HG02623 (cell line): ENCODE measurements at regions not wholly inside any gene's neighbourhood (a gene's known extent, or its start where the extent isn't known, plus 50 kb on each side); places are given as distances from the start of the nearest gene placed in this dataset.

ENCODE experiments used
- ATAC-seq: cut with Tn5 transposase; IDR thresholded peaks from one replicate; pipeline ENCODE4 v1.9.1; 2021; ENCODE audit warnings: moderate library complexity; ENCODE audit not compliant: unreplicated experiment

GRCh38 chr12:23428758-23429157, 520.7 kb downstream of the SOX5 start:
- ATAC-seq = no peak

- no peak for ATAC-seq
Observed at GRCh38 chr12:23431006-23431405, 518.5 kb downstream of the SOX5 start.

DNA sequence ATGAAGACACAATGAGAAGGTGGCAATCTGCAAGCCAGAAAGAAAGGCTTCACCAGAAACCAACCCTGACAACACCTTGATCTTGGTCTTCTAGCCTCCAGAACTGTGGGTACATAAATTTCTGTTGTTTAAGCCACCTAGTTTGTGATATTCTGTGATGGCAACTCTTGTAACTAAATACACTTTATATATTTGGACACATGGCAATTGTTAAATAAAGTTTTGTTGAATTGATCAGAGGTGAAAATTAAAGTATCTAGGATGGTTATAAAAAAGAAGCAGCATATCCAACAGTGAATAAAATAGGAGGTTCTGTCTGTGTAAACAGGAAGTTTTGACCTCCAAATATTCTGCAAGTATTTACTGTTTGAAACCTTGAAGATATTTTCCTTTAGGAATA, 516.3 kb downstream of the SOX5 start:
- no peak for ATAC-seq

DNA sequence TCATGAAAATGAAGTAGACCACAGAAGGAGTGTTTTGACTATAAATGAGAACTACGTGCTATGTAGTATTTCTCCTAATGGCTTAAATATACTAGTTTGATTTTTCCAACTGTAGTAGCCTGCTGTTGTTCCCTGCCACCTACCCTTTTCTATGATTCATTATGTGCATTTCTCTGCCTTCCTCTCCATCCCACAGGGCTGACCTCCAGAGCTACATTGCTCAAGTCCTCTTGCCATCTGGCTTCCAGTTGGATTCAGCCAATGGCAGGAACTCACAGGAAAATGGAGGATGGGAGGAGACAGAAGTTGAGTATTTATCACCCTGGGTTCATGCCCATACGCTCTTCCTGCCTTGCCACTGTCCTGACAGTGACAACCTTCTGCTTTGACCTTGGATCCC, 515.3 kb downstream of the SOX5 start:
- no peak for ATAC-seq

DNA sequence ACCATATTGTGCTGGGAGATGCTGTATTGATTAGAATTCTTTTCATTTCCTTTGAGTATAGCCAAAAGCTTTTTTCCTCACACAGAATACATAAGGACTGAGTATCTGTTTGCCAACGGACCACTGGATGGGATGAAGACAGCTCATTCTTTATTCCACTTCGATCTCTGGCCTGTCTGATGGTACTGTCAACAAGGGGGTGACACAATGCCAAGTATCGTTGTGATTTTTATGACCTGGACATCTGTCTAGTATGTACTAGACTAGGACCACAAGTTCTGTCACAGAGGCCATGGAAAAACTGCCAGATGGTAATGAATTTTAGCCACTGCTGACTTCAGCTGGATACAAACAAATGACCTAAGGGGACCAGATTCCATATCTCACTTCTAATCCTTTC, 502.7 kb downstream of the SOX5 start:
- ATAC-seq = no peak

DNA sequence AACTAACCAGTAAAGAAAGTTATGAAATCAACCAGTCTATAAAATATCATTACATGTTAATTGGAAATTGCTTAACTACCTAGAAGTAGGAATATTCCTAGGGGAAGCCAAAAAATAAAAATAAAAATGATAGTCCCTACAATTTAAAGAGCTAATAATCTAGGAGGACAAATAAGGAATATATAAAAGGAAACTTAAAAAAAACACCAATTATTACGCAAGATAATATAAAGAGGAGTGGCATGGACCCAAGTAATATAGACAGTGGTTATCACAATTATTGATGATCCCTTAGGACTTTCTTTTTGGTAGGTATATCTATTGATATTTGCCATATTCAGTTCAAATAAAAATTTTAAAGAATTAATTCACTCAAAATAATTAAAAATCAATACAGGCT, 498.7 kb downstream of the SOX5 start:
- no peak for ATAC-seq

GRCh38 chr12:23455283-23455682, 494.2 kb downstream of the SOX5 start:
- no peak for ATAC-seq

DNA sequence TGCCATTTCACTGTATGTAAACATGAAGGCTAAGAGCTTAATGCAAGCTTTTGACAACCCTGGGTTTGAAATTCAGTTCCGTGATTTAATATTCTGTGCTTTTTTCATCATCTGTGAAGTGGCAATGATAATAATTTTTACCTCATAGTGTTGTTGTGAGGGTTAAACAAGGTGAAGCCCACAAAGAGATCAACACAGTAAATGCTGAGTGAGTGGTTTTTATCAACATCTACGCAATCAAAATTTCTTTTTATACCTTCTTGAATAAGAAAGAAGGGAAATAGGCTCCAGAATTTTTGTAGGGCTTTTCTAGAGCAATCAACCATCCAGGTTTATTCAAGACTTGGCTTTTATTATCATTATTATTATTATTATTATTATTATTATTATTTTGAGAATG, 490.8 kb downstream of the SOX5 start:
- no peak for ATAC-seq

DNA sequence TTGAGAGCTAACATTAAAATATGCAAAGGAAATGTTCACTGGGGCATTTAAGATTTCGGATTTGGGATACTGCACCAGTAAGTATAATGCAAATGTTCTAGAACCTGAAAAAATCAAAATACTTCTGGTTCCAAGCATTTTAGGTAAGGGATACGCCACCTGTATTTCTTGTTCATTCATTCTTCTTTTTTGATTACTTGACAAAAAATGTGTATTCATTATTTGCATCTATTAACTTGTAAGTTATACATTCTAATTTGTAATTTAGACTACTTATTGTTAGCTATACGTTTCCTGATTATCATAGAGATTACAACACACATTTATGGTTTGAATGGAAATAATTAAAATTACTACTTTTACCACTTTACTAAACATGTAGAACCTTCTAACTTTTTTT, 486.9 kb downstream of the SOX5 start:
- no peak for ATAC-seq

- ATAC-seq = no peak
Observed at GRCh38 chr12:23463172-23463571, 486.3 kb downstream of the SOX5 start.

DNA sequence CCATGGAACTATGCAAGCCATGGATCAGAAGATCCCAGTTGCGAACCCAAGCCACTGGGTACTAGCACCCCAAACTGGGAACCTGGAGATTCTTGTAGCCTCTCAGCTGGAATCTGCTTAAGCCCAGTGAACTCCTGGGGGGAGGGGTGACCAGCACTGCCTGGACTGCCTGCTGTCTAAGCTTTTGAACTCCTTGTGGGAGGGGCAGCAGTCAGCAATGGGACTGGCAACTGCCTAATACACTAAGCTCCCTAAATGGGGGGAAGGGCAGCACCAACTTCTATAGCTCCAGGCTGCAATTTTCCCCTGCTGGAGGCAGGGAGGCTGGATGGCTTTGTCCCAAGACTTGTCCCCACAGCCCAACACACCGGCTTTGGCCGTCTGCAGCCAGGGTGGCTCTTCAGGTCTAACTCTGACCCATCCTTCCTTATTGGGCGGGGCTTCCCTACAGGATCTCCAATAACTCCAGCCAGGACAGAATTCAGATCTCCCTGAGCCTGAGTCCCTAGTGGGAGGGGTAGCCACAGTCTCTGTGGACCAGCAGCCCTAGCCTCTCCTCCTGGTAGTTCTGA, 485.1 kb downstream of the SOX5 start:
- no peak for ATAC-seq

- no peak for ATAC-seq
Observed at GRCh38 chr12:23472329-23472971, 477.0 kb downstream of the SOX5 start.

DNA sequence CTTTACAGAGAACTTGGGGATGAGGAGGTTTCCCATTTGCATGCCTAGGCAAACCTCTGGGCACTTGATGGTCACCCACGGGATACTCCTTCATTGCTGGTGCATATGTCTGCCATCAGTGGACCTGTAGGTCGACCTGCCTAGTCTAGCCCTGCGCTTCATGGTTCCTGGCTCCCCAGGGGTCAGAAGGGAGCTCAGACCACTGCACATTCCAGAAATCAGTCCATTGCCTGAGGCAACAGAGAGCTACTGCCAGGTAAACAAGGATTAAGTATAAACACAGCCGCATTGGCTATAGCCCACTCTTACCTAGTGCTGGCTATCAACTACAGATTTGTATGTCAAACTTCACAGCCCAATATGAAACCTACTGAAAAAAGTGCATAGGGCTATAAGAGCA, 476.4 kb downstream of the SOX5 start:
- no peak for ATAC-seq

DNA sequence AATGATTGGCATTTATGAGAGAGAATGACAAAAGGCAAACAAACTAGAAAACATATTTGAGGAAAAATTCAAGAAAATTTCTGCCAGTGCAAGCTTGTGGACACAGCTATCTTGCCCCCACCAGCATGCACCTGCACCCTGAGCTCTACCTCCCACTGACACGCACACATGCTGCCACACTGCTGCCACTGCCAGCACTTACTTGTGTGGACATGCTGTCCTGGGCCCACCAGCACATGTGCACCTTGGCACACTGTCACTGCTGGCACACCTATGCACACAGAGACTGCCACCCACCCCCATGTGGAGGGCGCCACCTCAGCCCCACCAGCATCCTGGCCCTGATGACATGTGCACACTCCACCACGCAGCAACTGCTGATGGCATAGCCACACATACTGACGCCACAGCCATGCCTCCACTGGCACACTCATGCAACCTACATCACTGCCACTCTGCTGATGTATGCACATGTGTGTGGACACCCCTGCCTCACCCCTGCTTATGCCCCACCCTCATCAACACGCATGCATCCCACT, 475.0 kb downstream of the SOX5 start:
- ATAC-seq = no peak
